Adrenal gland (tissue), 9 donors: ENCODE measurements at regions not wholly inside any gene's neighbourhood (a gene's known extent, or its start where the extent isn't known, plus 50 kb on each side); places are given as distances from the start of the nearest gene placed in this dataset.

Experiments
- DNase-seq, 7 donors: peaks; one replicate each; pipeline ENCODE4 v3.0.0-alpha.2; 2019 to 2020
- H3K27ac ChIP-seq, 5 donors: fragments of 200-600 bp; sonication (generic) in 4 of 5; 1 replicate in 3 of 5; 2 replicates in 2 of 5; pipeline versions ENCODE4 v1.5.1 to v1.8.0; 2016 to 2020; ENCODE audit warnings: mild to moderate bottlenecking in 1 of 5
- H3K27me3 ChIP-seq: fragments of 200-600 bp; 2 replicates; pipeline ENCODE4 v1.8.0; 2021
- H3K36me3 ChIP-seq, 2 donors: fragments of 200-600 bp; replicated peaks in 1 of 2; 1 replicate in 1 of 2; 2 replicates in 1 of 2; pipeline versions ENCODE4 v1.5.1 to v1.8.0; 2018 to 2022
- H3K4me1 ChIP-seq, 2 donors: fragments of 200-600 bp; replicated peaks in 1 of 2; 1 replicate in 1 of 2; 2 replicates in 1 of 2; pipeline versions ENCODE4 v1.5.1 to v1.8.0; 2018 to 2021
- H3K4me3 ChIP-seq, 4 donors: fragments of 200-600 bp; sonication (generic) in 3 of 4; one replicate each; pipeline ENCODE4 v1.5.1; 2016 to 2018
- H3K9me3 ChIP-seq, 3 donors: fragments of 200-600 bp; sonication (generic) in 1 of 3; replicated peaks in 1 of 3; 1 replicate in 2 of 3; 2 replicates in 1 of 3; pipeline versions ENCODE4 v1.5.1 to v1.8.0; 2016 to 2021
- POLR2A ChIP-seq, 2 donors: fragments of 450-650 bp; IDR thresholded peaks; one replicate each; pipeline ENCODE4 v1.6.1; 2017; ENCODE audit warnings: antibody characterized with exemption in 2 of 2, mild to moderate bottlenecking in 2 of 2, moderate library complexity in 1 of 2
- WGBS, 4 donors: extraction: QIAGEN DNeasy Blood & Tissue Kit in 2 of 4; methylation state at CpG; one replicate each; pipeline versions ENCODE4 v1.1.5 to v1.1.7; 2013 to 2017; 5-methylcytosine and 5-hydroxymethylcytosine counted together
- intact Hi-C, 2 donors: fragments of 100-400 bp; cut with DNase I; formaldehyde crosslinking; loops; one replicate each; pipeline versions ENCODE4 v1.14.1 to v1.15.0; 2022 to 2023
- TF ChIP-seq, protein P1 (sequence below), 6 experiments: fragments of 450-650 bp in 4 of 6; fragments of 200-600 bp in 2 of 6; sonication (generic) in 1 of 6; IDR thresholded peaks; 1 replicate in 5 of 6; 2 replicates in 1 of 6; pipeline versions ENCODE4 v1.5.1 to v1.8.0; 2016 to 2021; ENCODE audit warnings: antibody characterized with exemption in 6 of 6, mild to moderate bottlenecking in 2 of 6, moderate library complexity in 1 of 6
- donor health status: healthy with polysubstance abuse.
- donor health status: Bipolar disorder and iron deficiency.
- donor health status: DM: yes; HTN: yes; CAD: no.
- donor health status: DM: no; HTN: no; CAD: no.
- donor health status: DM: no; HTN: no; CAD: no.

DNA sequence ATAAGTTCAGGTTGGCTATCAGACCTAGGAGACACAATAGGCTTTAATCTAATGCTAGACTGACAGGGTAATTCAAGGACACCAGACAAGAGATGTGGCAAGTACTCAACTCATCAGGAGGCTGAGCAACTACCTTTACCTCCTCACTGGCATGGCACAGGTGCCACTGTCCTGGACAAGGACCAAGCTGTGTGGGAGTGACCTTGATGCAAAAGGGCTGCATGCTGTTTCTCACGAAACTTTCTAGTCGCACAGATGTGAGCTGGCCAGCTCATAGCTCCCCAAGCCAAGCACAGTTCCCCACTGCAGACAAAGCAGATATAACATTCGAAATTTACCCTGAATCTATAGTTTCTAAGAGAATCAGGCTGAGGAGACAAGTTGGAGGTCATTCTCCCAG lies 207.6 kb upstream of the GHITM start:
- Histone ChIP-seq H3K36me3 (no peaks in the 10 kb centered on the region), H3K4me1 (no peaks in the 10 kb centered on the region), H3K4me3 (no peak overlapping the region), H3K9me3 (no peaks in the 10 kb centered on the region), H3K27ac (no peak overlapping the region), H3K27me3 (no peaks in the 10 kb centered on the region)
- TF ChIP-seq, protein P1, sequence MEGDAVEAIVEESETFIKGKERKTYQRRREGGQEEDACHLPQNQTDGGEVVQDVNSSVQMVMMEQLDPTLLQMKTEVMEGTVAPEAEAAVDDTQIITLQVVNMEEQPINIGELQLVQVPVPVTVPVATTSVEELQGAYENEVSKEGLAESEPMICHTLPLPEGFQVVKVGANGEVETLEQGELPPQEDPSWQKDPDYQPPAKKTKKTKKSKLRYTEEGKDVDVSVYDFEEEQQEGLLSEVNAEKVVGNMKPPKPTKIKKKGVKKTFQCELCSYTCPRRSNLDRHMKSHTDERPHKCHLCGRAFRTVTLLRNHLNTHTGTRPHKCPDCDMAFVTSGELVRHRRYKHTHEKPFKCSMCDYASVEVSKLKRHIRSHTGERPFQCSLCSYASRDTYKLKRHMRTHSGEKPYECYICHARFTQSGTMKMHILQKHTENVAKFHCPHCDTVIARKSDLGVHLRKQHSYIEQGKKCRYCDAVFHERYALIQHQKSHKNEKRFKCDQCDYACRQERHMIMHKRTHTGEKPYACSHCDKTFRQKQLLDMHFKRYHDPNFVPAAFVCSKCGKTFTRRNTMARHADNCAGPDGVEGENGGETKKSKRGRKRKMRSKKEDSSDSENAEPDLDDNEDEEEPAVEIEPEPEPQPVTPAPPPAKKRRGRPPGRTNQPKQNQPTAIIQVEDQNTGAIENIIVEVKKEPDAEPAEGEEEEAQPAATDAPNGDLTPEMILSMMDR (IDR thresholded peaks at IDR 0.05): no peak
- TF ChIP-seq POLR2A (IDR thresholded peaks at IDR 0.05): no peak
- DNase-seq: no peak
- intact Hi-C loops: no loop called here
- 45 to 79% (median 66%) methylated on average over 3 of the region's 3 CpGs for WGBS, 4 donors

DNA sequence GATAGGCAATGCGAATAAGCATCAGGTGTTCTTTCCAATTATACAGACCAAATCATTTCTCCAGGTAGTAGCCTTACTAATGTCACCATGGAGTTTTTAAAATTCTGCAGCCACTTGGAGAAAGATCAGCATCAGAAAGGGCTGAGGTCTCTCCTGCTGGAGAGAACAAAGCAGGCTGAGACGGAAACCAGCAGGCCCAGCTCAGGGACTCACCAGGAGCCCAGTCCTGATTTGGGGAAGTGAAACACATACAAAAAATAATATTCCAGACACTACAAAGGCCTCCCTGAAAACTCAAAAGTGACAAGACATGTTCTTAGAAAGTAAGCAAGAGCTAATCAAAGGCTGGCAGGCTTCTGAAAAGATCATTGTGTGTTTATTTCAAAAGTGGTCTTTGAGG lies 207.1 kb upstream of the GHITM start:
- WGBS, 4 donors: 87 to 94% (median 91%) methylated on average over 2 of the region's 2 CpGs
- no peaks in the 10 kb centered on the region for H3K9me3 ChIP-seq
- TF ChIP-seq POLR2A (IDR thresholded peaks at IDR 0.05): no peak
- TF ChIP-seq, protein P1 (IDR thresholded peaks at IDR 0.05): no peak
- H3K4me3 ChIP-seq: no peak overlapping the region
- no peak for DNase-seq
- intact Hi-C loops: no loop called here
- no peaks in the 10 kb centered on the region for H3K27me3 ChIP-seq
- no peaks in the 10 kb centered on the region for H3K4me1 ChIP-seq
- H3K36me3 ChIP-seq: no peaks in the 10 kb centered on the region
- no peak overlapping the region for H3K27ac ChIP-seq

DNA sequence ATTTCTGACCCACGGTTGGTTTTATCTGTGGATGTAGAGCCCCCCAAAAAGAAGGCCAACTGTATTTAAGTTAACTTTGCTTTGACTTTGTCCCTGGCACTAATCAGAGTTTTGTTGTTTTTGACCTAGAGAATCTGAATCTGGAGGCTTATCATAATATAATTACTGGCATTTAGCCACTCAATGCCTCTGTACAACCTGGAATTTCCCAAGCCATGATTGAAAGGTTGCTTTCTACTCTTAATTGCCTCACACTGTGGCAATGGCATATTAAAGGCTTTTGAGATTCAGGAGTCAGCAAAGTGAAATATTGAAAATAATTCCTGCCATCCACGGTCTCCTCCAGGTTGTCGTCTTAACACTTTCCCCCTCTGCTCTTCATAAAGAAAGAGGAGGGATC lies 205.2 kb upstream of the GHITM start:
- TF ChIP-seq, protein P1 (IDR thresholded peaks at IDR 0.05): no peak
- no peak for TF ChIP-seq POLR2A (IDR thresholded peaks at IDR 0.05)
- 83 to 89% (median 86%) methylated on average over 3 of the region's 3 CpGs for WGBS, 4 donors
- H3K9me3 ChIP-seq: no peaks in the 10 kb centered on the region

DNA sequence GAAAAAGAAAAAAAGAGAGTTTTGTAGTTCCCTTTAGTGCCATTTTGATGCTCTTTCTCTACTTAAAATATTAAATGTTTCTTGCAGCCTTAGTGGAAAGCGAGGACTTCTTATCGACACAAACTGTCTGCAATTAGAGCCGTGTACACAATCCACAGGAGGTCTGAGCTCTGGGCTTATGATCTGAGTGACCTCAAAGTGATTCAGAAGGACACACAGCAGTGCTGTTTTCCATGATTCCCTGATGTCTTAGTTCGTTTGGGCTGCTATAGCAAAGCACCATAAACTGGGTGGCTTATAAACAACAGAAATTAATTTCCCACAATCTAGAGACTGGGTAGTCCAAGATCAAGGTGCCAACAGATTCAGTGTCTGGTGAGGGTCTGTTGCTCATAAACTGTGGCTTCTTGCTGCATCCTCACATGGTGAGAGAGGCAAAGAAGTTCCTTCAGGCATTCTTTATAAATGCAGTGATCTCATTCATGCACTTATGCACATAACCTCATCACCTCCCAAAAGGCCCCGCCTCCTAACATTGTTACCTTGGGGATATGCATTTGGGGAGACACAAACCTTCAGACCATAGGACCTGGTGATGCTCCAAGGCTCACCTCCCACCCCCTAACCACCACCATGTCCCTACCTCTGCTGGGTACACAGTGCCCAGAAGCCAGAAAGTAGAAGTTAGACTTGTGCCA lies 204.5 kb upstream of the GHITM start:
- no peaks in the 10 kb centered on the region for H3K9me3 ChIP-seq
- no peak for DNase-seq
- no peaks in the 10 kb centered on the region for H3K36me3 ChIP-seq
- no peak overlapping the region for H3K4me3 ChIP-seq
- no peak overlapping the region for H3K27ac ChIP-seq
- intact Hi-C loops: no loop called here
- no peaks in the 10 kb centered on the region for H3K4me1 ChIP-seq
- no peaks in the 10 kb centered on the region for H3K27me3 ChIP-seq
- 79 to 85% (median 82%) methylated on average over 5 of the region's 5 CpGs for WGBS, 4 donors
- no peak for TF ChIP-seq POLR2A (IDR thresholded peaks at IDR 0.05)
- TF ChIP-seq, protein P1 (IDR thresholded peaks at IDR 0.05): no peak

More for the DNA sequence above, 205.2 kb upstream of the GHITM start:
- intact Hi-C loops: no loop called here
- Histone ChIP-seq H3K4me3 (no peak overlapping the region), H3K27me3 (no peaks in the 10 kb centered on the region), H3K27ac (no peak overlapping the region), H3K36me3 (no peaks in the 10 kb centered on the region), H3K4me1 (no peaks in the 10 kb centered on the region)
- no peak for DNase-seq
